Liver (tissue), 8 donors: ENCODE measurements at regions not wholly inside any gene's neighbourhood (a gene's known extent, or its start where the extent isn't known, plus 50 kb on each side); places are given as distances from the start of the nearest gene placed in this dataset.

Experiments
- DNase-seq: peaks from one replicate; pipeline ENCODE4 v3.0.0-alpha.2; 2017; ENCODE audit warnings: low spot score
- H3K27ac ChIP-seq, 2 donors: one replicate each; pipeline ENCODE4 v1.7.0; 2013; ENCODE audit warnings: inconsistent platforms in 2 of 2, low read length in 2 of 2, control low read depth in 1 of 2, low read depth in 1 of 2, mild to moderate bottlenecking in 1 of 2
- H3K27me3 ChIP-seq, 4 donors: one replicate each; pipeline versions ENCODE4 v1.6.1 to v1.7.0; 2013; ENCODE audit warnings: low read length in 3 of 4, inconsistent platforms in 1 of 4, mild to moderate bottlenecking in 1 of 4, moderate library complexity in 1 of 4; ENCODE audit not compliant: control insufficient read depth in 4 of 4, insufficient read depth in 4 of 4
- H3K36me3 ChIP-seq, 4 donors: one replicate each; pipeline versions ENCODE4 v1.6.1 to v1.7.0; 2013; ENCODE audit warnings: low read length in 3 of 4, mild to moderate bottlenecking in 3 of 4, low read depth in 1 of 4, moderate library complexity in 1 of 4; ENCODE audit not compliant: control insufficient read depth in 4 of 4, insufficient read depth in 3 of 4
- H3K4me1 ChIP-seq, 4 donors: one replicate each; pipeline versions ENCODE4 v1.6.1 to v1.7.0; 2013; ENCODE audit warnings: low read length in 3 of 4, mild to moderate bottlenecking in 3 of 4, moderate library complexity in 1 of 4; ENCODE audit not compliant: control insufficient read depth in 4 of 4, insufficient read depth in 4 of 4
- H3K4me3 ChIP-seq, 3 donors: one replicate each; pipeline versions ENCODE4 v1.6.1 to v1.7.0; 2013; ENCODE audit warnings: low read length in 3 of 3, control low read depth in 1 of 3, low read depth in 1 of 3, mild to moderate bottlenecking in 1 of 3
- H3K9ac ChIP-seq, 2 donors: one replicate each; pipeline ENCODE4 v1.7.0; 2013; ENCODE audit warnings: low read length in 2 of 2, mild to moderate bottlenecking in 2 of 2, moderate library complexity in 2 of 2, control low read depth in 1 of 2, low read depth in 1 of 2
- H3K9me3 ChIP-seq, 4 donors: one replicate each; pipeline versions ENCODE4 v1.6.1 to v1.7.0; 2013; ENCODE audit warnings: low read length in 3 of 4; ENCODE audit not compliant: control insufficient read depth in 4 of 4
- ATF3 ChIP-seq: IDR thresholded peaks from 2 replicates; pipeline ENCODE4 v1.6.1; 2016; ENCODE audit warnings: antibody characterized with exemption
- CTCF ChIP-seq: fragments of 150-350 bp; IDR thresholded peaks from 2 replicates; pipeline ENCODE4 v1.5.1; 2017; ENCODE audit warnings: improper control_type of control experiment, low read depth, low read length; ENCODE audit not compliant: missing input control
- EGR1 ChIP-seq, 2 donors: IDR thresholded peaks; 2 replicates each; pipeline ENCODE4 v1.6.1; 2016 to 2018; ENCODE audit warnings: antibody characterized with exemption in 2 of 2, low read depth in 2 of 2
- GABPA ChIP-seq, 2 donors: IDR thresholded peaks in 1 of 2; conservative IDR thresholded peaks in 1 of 2; 2 replicates each; pipeline ENCODE4 v1.6.1; 2016; ENCODE audit warnings: antibody characterized with exemption in 2 of 2, mild to moderate bottlenecking in 1 of 2, moderate library complexity in 1 of 2
- HNF4A ChIP-seq, 2 donors: conservative IDR thresholded peaks; 2 replicates each; pipeline ENCODE4 v1.6.1; 2016; ENCODE audit warnings: antibody characterized with exemption in 2 of 2, mild to moderate bottlenecking in 2 of 2
- HNF4G ChIP-seq: IDR thresholded peaks from 2 replicates; pipeline ENCODE4 v1.6.1; 2016; ENCODE audit warnings: antibody characterized with exemption
- MAX ChIP-seq: IDR thresholded peaks from 2 replicates; pipeline ENCODE4 v1.6.1; 2016; ENCODE audit warnings: antibody characterized with exemption
- NR2F2 ChIP-seq: IDR thresholded peaks from 2 replicates; pipeline ENCODE4 v1.6.1; 2016; ENCODE audit warnings: antibody characterized with exemption
- RAD21 ChIP-seq, 2 donors: IDR thresholded peaks; 2 replicates each; pipeline ENCODE4 v1.6.1; 2016; ENCODE audit warnings: antibody characterized with exemption in 2 of 2, mild to moderate bottlenecking in 2 of 2
- REST ChIP-seq: IDR thresholded peaks from 2 replicates; pipeline ENCODE4 v1.6.1; 2016; ENCODE audit warnings: antibody characterized with exemption, mild to moderate bottlenecking
- RXRA ChIP-seq, 2 donors: IDR thresholded peaks; 2 replicates each; pipeline ENCODE4 v1.6.1; 2017 to 2018; ENCODE audit warnings: antibody characterized with exemption in 2 of 2, mild to moderate bottlenecking in 1 of 2
- SP1 ChIP-seq: IDR thresholded peaks from 2 replicates; pipeline ENCODE4 v1.6.1; 2018; ENCODE audit warnings: antibody characterized with exemption, mild to moderate bottlenecking
- TAF1 ChIP-seq: conservative IDR thresholded peaks from 2 replicates; pipeline ENCODE4 v1.6.1; 2016; ENCODE audit warnings: antibody characterized with exemption, mild to moderate bottlenecking
- YY1 ChIP-seq: IDR thresholded peaks from 2 replicates; pipeline ENCODE4 v1.6.1; 2016; ENCODE audit warnings: antibody characterized with exemption, mild to moderate bottlenecking
- ZBTB33 ChIP-seq: IDR thresholded peaks from 2 replicates; pipeline ENCODE4 v1.6.1; 2016; ENCODE audit warnings: antibody characterized with exemption
- WGBS: extraction: QIAGEN DNeasy Blood & Tissue Kit; methylation state at CpG from one replicate; pipeline ENCODE4 v1.1.7; 2013; 5-methylcytosine and 5-hydroxymethylcytosine counted together
- donor health status: healthy.
- donor health status: healthy.
- donor health status: healthy.
- donor health status: healthy.
- donor health status: healthy.

- TF ChIP-seq REST = no peak
These were observed 159.7 kb upstream of the FREM2 start (continued) for GRCh38 chr13:38527140-38527539.

GRCh38 chr13:38528986-38529385 is 157.9 kb upstream of the FREM2 start:
- Histone ChIP-seq H3K4me1 (no peaks in the 10 kb centered on the region), H3K36me3 (no peaks in the 10 kb centered on the region), H3K27ac (no peak overlapping the region), H3K4me3 (no peak overlapping the region), H3K9me3 (no peaks in the 10 kb centered on the region), H3K9ac (no peak overlapping the region), H3K27me3 (peaks cover 0 to 3% (median 0%) of the 10 kb centered on the region in 4 donors)
- WGBS = 28% methylated on average over 2 of the region's 2 CpGs
- TF ChIP-seq EGR1 (IDR thresholded peaks at IDR 0.05; ENCODE audit: low read depth in 2 of 2) (no peak), GABPA (IDR thresholded peaks at IDR 0.05 in 1 of 2, conservative IDR thresholded peaks at IDR 0.05 in 1 of 2) (no peak), MAX (no peak)
- no peak for DNase-seq

GRCh38 chr13:38530492-38530891 is 156.4 kb upstream of the FREM2 start:
- TF ChIP-seq MAX (no peak), RAD21 (IDR thresholded peaks at IDR 0.05) (peak; percentile 71 to 73), SP1 (no peak), CTCF (peak; percentile 36), HNF4G (no peak)
- no peaks in the 10 kb centered on the region for H3K9me3 ChIP-seq
- no peak for DNase-seq
- H3K27ac ChIP-seq = no peak overlapping the region
- peaks cover 0 to 3% (median 0%) of the 10 kb centered on the region in 4 donors for H3K27me3 ChIP-seq
- H3K9ac ChIP-seq = no peak overlapping the region
- WGBS = 37% methylated on average over 3 of the region's 3 CpGs
- no peak overlapping the region for H3K4me3 ChIP-seq
- no peaks in the 10 kb centered on the region for H3K4me1 ChIP-seq
- H3K36me3 ChIP-seq = no peaks in the 10 kb centered on the region

- DNase-seq = no peak
- Histone ChIP-seq H3K27me3 (peaks cover 0 to 2% (median 0%) of the 10 kb centered on the region in 4 donors), H3K4me1 (no peaks in the 10 kb centered on the region), H3K9ac (no peak overlapping the region), H3K36me3 (no peaks in the 10 kb centered on the region), H3K27ac (no peak overlapping the region), H3K9me3 (no peaks in the 10 kb centered on the region), H3K4me3 (no peak overlapping the region)
- WGBS = 65% methylated on average over 7 of the region's 7 CpGs
- TF ChIP-seq MAX (no peak), EGR1 (IDR thresholded peaks at IDR 0.05; ENCODE audit: low read depth in 2 of 2) (no peak), SP1 (no peak), ZBTB33 (no peak), RXRA (IDR thresholded peaks at IDR 0.05) (no peak), GABPA (IDR thresholded peaks at IDR 0.05 in 1 of 2, conservative IDR thresholded peaks at IDR 0.05 in 1 of 2) (no peak), HNF4A (conservative IDR thresholded peaks at IDR 0.05) (no peak), YY1 (no peak), RAD21 (IDR thresholded peaks at IDR 0.05) (no peak), TAF1 (no peak), ATF3 (no peak), HNF4G (no peak), NR2F2 (no peak)
These were observed 151.6 kb upstream of the FREM2 start for GRCh38 chr13:38535261-38535660.
